HCT116 (cell line): ENCODE measurements at regions not wholly inside any gene's neighbourhood (a gene's known extent, or its start where the extent isn't known, plus 50 kb on each side); places are given as distances from the start of the nearest gene placed in this dataset.

ENCODE experiments used
- ATAC-seq: fragments of 200-7000 bp; cut with Tn5 transposase; 2 replicates; pipeline ENCODE4 v1.9.1; 2020; ENCODE audit warnings: mild to moderate bottlenecking, moderate library complexity
- BruUV-seq: library from RNA; stranded (reverse); fragments of 400-500 nt; replicated peaks from 2 replicates; lab custom pipeline; 2021; lab: Mats Ljungman, UMichigan
- CTCF ChIA-PET: fragments of 300-600 bp; sonication (Branson Sonifier 250); formaldehyde crosslinking; loops from one replicate; lab custom pipeline; 2021; ENCODE audit warnings: antibody characterized with exemption; lab: Charles Lee
- POLR2A ChIA-PET: fragments of 300-600, 350-600 bp; sonication (Branson Sonifier 250); formaldehyde crosslinking; loops from one replicate; lab custom pipeline; 2021; ENCODE audit warnings: antibody characterized with exemption; lab: Charles Lee
- RAD21 ChIA-PET, 2 experiments: fragments of 300-600 bp; sonication (Branson Sonifier 250); formaldehyde crosslinking; loops; one replicate each; lab custom pipeline; 2023; ENCODE audit warnings: low total read pairs in 2 of 2; ENCODE audit not compliant: uncharacterized antibody in 2 of 2, unreplicated experiment in 2 of 2, low non-redundant PET in 1 of 2; lab: Charles Lee
- DNase-seq: peaks from one replicate; pipeline ENCODE4 v3.0.0-alpha.2; 2010; ENCODE audit warnings: low read depth, low spot score
- H2AFZ ChIP-seq: fragments of 200-600 bp; shearing (Covaris generic), sonication (generic); 2 replicates; pipeline ENCODE4 v1.6.1; 2017; ENCODE audit warnings: low read depth, mixed run types, mixed read lengths, antibody characterized with exemption, low read length; ENCODE audit not compliant: poor library complexity, severe bottlenecking
- H3K27ac ChIP-seq: 2 replicates; pipeline ENCODE4 v1.5.1; 2012; ENCODE audit warnings: low read depth, low read length
- H3K27me3 ChIP-seq: fragments of 200-600 bp; sonication (generic); 2 replicates; pipeline ENCODE4 v1.6.1; 2016; ENCODE audit warnings: mixed run types, low read length, mixed read lengths; ENCODE audit not compliant: insufficient read depth
- H3K36me3 ChIP-seq, 2 experiments: fragments of 200-500 bp in 1 of 2; fragments of 200-600 bp in 1 of 2; sonication (Bioruptor generic) in 1 of 2; sonication (generic) in 1 of 2; 2 replicates each; pipeline versions ENCODE4 v1.5.1 to v1.6.1; 2014 to 2016; ENCODE audit warnings: low read length in 2 of 2, inconsistent platforms in 1 of 2, mixed read lengths in 1 of 2, mixed run types in 1 of 2; ENCODE audit not compliant: insufficient read depth in 2 of 2, control insufficient read depth in 1 of 2
- H3K4me1 ChIP-seq, 2 experiments: fragments of 200-600 bp in 1 of 2; sonication (generic) in 1 of 2; 2 replicates each; pipeline versions ENCODE4 v1.5.1 to v1.6.1; 2012 to 2017; ENCODE audit warnings: low read length in 2 of 2, inconsistent platforms in 1 of 2, mild to moderate bottlenecking in 1 of 2, mixed read lengths in 1 of 2, mixed run types in 1 of 2, moderate library complexity in 1 of 2; ENCODE audit not compliant: insufficient read depth in 2 of 2, control insufficient read depth in 1 of 2
- H3K4me2 ChIP-seq: fragments of 200-600 bp; sonication (generic); 2 replicates; pipeline ENCODE4 v1.6.1; 2017; ENCODE audit warnings: mixed run types, low read length, mixed read lengths
- H3K4me3 ChIP-seq, 2 experiments: fragments of 200-600 bp in 1 of 2; sonication (generic) in 1 of 2; replicated peaks in 1 of 2; 2 replicates each; pipeline ENCODE4 v1.5.1; 2011 to 2016; ENCODE audit warnings: low read length in 2 of 2, control low read depth in 1 of 2, low read depth in 1 of 2, mild to moderate bottlenecking in 1 of 2, mixed read lengths in 1 of 2, mixed run types in 1 of 2
- H3K79me2 ChIP-seq: fragments of 200-600 bp; sonication (generic); 2 replicates; pipeline ENCODE4 v1.6.1; 2017; ENCODE audit warnings: mild to moderate bottlenecking, mixed run types, low read length, moderate library complexity, mixed read lengths; ENCODE audit not compliant: insufficient read depth
- H3K9ac ChIP-seq: fragments of 200-600 bp; sonication (generic); 2 replicates; pipeline ENCODE4 v1.6.1; 2016; ENCODE audit warnings: low read length, mixed read lengths
- H3K9me2 ChIP-seq: fragments of 200-600 bp; sonication (generic), shearing (Covaris generic); 2 replicates; pipeline ENCODE4 v1.6.1; 2017; ENCODE audit warnings: mixed run types, mild to moderate bottlenecking, moderate library complexity; ENCODE audit not compliant: insufficient read depth
- H3K9me3 ChIP-seq, 2 experiments: fragments of 200-500 bp in 1 of 2; fragments of 200-600 bp in 1 of 2; sonication (Bioruptor generic) in 1 of 2; sonication (generic) in 1 of 2; 2 replicates each; pipeline ENCODE4 v1.6.1; 2014 to 2017; ENCODE audit warnings: low read length in 2 of 2, mixed read lengths in 2 of 2, inconsistent platforms in 1 of 2, low read depth in 1 of 2, mild to moderate bottlenecking in 1 of 2, mixed run types in 1 of 2, moderate library complexity in 1 of 2; ENCODE audit not compliant: control insufficient read depth in 1 of 2, insufficient read depth in 1 of 2
- H4K20me1 ChIP-seq: fragments of 200-600 bp; sonication (generic), shearing (Covaris generic); 2 replicates; pipeline ENCODE4 v1.6.1; 2017; ENCODE audit warnings: mixed run types, mild to moderate bottlenecking, moderate library complexity; ENCODE audit not compliant: insufficient read depth
- CBX3 ChIP-seq: IDR thresholded peaks from 2 replicates; pipeline ENCODE4 v1.6.1; 2012; ENCODE audit warnings: low read depth
- CEBPB ChIP-seq: IDR thresholded peaks from 2 replicates; pipeline ENCODE4 v1.6.1; 2012; ENCODE audit warnings: low read depth
- EGR1 ChIP-seq: IDR thresholded peaks from 2 replicates; pipeline ENCODE4 v1.6.1; 2012; ENCODE audit warnings: low read depth
- ELF1 ChIP-seq: IDR thresholded peaks from 2 replicates; pipeline ENCODE4 v1.6.1; 2012; ENCODE audit warnings: low read depth, borderline replicate concordance
- EZH2 ChIP-seq: fragments of 200-600 bp; sonication (generic); IDR thresholded peaks from 2 replicates; pipeline ENCODE4 v1.6.1; 2017; ENCODE audit warnings: antibody characterized with exemption, mixed run types
- EZH2phosphoT487 ChIP-seq: fragments of 200-600 bp; IDR thresholded peaks from 2 replicates; pipeline ENCODE4 v1.6.1; 2018; ENCODE audit warnings: antibody characterized with exemption, borderline replicate concordance
- JUND ChIP-seq: IDR thresholded peaks from 2 replicates; pipeline ENCODE4 v1.6.1; 2012
- POLR2AphosphoS5 ChIP-seq: IDR thresholded peaks from 2 replicates; pipeline ENCODE4 v1.6.1; 2011; ENCODE audit warnings: mild to moderate bottlenecking, low read depth, low read length, moderate library complexity
- RAD21 ChIP-seq: IDR thresholded peaks from 2 replicates; pipeline ENCODE4 v1.6.1; 2012; ENCODE audit warnings: low read depth, mild to moderate bottlenecking
- SIN3A ChIP-seq: IDR thresholded peaks from 2 replicates; pipeline ENCODE4 v1.6.1; 2012; ENCODE audit warnings: low read depth
- SP1 ChIP-seq: IDR thresholded peaks from 2 replicates; pipeline ENCODE4 v1.6.1; 2012; ENCODE audit warnings: low read depth
- SRF ChIP-seq: IDR thresholded peaks from 2 replicates; pipeline ENCODE4 v1.6.1; 2012; ENCODE audit warnings: low read depth
- TCF7L2 ChIP-seq: IDR thresholded peaks from 2 replicates; pipeline ENCODE4 v1.7.0; 2011; ENCODE audit warnings: borderline replicate concordance, inconsistent platforms; ENCODE audit not compliant: insufficient read depth, insufficient read length; ENCODE audit errors: extremely low read depth
- YY1 ChIP-seq: IDR thresholded peaks from 2 replicates; pipeline ENCODE4 v1.6.1; 2011; ENCODE audit warnings: low read length, low read depth, moderate library complexity, mild to moderate bottlenecking; ENCODE audit not compliant: insufficient replicate concordance; ENCODE audit errors: extremely low read depth
- ZNF274 ChIP-seq: fragments of 200-500 bp; sonication (Bioruptor generic); IDR thresholded peaks from 2 replicates; pipeline ENCODE4 v1.6.1; 2014; ENCODE audit warnings: mild to moderate bottlenecking, low read depth, low read length, inconsistent platforms
- intact Hi-C: fragments of 100-400 bp; cut with micrococcal nuclease; formaldehyde crosslinking; loops from 2 replicates; pipeline ENCODE4 v1.10.0; 2022
- TF ChIP-seq, protein P1 (sequence below): IDR thresholded peaks from 2 replicates; pipeline ENCODE4 v1.6.1; 2011; ENCODE audit warnings: mild to moderate bottlenecking, low read length, moderate library complexity; ENCODE audit not compliant: insufficient replicate concordance; ENCODE audit errors: extremely low read depth
- TF ChIP-seq, protein P2 (sequence below), 3 experiments: fragments of 200-600 bp in 1 of 3; sonication (generic) in 1 of 3; IDR thresholded peaks in 2 of 3; conservative IDR thresholded peaks in 1 of 3; 2 replicates each; pipeline ENCODE4 v1.5.1; 2012 to 2017; ENCODE audit warnings: low read depth in 2 of 3, low read length in 2 of 3, antibody characterized with exemption in 1 of 3, borderline replicate concordance in 1 of 3, control low read depth in 1 of 3, mild to moderate bottlenecking in 1 of 3, mixed read lengths in 1 of 3, mixed run types in 1 of 3, moderate library complexity in 1 of 3; ENCODE audit not compliant: insufficient read depth in 1 of 3
- TF ChIP-seq, protein P3 (sequence below): IDR thresholded peaks from 2 replicates; pipeline ENCODE4 v1.6.1; 2012
- TF ChIP-seq, protein P4 (sequence below): IDR thresholded peaks from 2 replicates; pipeline ENCODE4 v1.6.1; 2012

DNA sequence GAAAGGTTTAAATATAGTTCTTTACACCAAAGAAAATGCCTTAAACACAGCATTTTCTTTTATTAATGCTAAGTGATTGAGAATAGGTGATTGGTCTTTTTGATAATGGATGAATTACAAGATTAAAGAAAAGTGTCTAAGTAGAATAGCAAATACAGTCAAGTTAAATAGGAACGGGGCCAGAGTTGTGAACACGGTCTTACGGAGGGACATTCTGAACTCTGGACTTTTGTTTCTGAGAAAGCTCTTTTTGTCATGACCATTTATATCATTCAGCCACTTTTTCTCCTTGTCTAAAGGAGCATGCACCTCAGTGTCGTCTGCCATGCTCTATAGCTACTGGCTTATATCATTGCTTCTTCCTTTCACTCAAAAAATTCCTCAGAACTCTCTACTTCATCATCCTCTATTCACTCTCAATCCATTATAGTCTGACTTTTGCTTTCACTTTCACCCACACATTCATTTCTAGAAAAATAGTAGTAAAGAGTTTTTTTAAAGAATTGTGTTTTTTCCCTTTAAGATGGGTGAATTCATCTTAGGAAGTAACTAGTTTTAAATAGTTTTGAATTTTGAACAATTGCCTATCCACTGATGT is 263.0 kb upstream of the FBXL7 start:
- Histone ChIP-seq H4K20me1 (no peaks in the 10 kb centered on the region), H3K9me3 (peaks cover 8 to 15% of the 10 kb centered on the region in 2 experiments; a peak in 2 of 4 replicates), H3K79me2 (no peaks in the 10 kb centered on the region), H3K9me2 (no peaks in the 10 kb centered on the region), H3K27ac (no peak overlapping the region), H3K9ac (no peak overlapping the region), H3K4me3 (no peak overlapping the region), H3K4me1 (no peaks in the 10 kb centered on the region), H2AFZ (no peak overlapping the region), H3K27me3 (no peaks in the 10 kb centered on the region), H3K4me2 (no peak overlapping the region), H3K36me3 (no peaks in the 10 kb centered on the region)
- DNase-seq (no peak), ATAC-seq (no peak)
- intact Hi-C loops: no loop called here
- CTCF ChIA-PET: no interaction called here
- POLR2A ChIA-PET: no interaction called here
- RAD21 ChIA-PET: no interaction called here
- no TSS peak for BruUV-seq
- TF ChIP-seq ZNF274: no peak
- no peak for TF ChIP-seq ELF1
- no peak for TF ChIP-seq SP1
- no peak for TF ChIP-seq CBX3
- TF ChIP-seq, protein P1, sequence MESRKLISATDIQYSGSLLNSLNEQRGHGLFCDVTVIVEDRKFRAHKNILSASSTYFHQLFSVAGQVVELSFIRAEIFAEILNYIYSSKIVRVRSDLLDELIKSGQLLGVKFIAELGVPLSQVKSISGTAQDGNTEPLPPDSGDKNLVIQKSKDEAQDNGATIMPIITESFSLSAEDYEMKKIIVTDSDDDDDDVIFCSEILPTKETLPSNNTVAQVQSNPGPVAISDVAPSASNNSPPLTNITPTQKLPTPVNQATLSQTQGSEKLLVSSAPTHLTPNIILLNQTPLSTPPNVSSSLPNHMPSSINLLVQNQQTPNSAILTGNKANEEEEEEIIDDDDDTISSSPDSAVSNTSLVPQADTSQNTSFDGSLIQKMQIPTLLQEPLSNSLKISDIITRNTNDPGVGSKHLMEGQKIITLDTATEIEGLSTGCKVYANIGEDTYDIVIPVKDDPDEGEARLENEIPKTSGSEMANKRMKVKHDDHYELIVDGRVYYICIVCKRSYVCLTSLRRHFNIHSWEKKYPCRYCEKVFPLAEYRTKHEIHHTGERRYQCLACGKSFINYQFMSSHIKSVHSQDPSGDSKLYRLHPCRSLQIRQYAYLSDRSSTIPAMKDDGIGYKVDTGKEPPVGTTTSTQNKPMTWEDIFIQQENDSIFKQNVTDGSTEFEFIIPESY: no peak
- TF ChIP-seq, protein P2, sequence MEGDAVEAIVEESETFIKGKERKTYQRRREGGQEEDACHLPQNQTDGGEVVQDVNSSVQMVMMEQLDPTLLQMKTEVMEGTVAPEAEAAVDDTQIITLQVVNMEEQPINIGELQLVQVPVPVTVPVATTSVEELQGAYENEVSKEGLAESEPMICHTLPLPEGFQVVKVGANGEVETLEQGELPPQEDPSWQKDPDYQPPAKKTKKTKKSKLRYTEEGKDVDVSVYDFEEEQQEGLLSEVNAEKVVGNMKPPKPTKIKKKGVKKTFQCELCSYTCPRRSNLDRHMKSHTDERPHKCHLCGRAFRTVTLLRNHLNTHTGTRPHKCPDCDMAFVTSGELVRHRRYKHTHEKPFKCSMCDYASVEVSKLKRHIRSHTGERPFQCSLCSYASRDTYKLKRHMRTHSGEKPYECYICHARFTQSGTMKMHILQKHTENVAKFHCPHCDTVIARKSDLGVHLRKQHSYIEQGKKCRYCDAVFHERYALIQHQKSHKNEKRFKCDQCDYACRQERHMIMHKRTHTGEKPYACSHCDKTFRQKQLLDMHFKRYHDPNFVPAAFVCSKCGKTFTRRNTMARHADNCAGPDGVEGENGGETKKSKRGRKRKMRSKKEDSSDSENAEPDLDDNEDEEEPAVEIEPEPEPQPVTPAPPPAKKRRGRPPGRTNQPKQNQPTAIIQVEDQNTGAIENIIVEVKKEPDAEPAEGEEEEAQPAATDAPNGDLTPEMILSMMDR (IDR thresholded peaks at IDR 0.05 in 2 of 3, conservative IDR thresholded peaks at IDR 0.05 in 1 of 3; ENCODE audit: borderline replicate concordance in 1 of 3, insufficient read depth in 1 of 3, low read depth in 2 of 3, low read length in 2 of 3): no peak
- no peak for TF ChIP-seq RAD21
- TF ChIP-seq POLR2AphosphoS5: no peak
- no peak for TF ChIP-seq SIN3A
- TF ChIP-seq, protein P3, sequence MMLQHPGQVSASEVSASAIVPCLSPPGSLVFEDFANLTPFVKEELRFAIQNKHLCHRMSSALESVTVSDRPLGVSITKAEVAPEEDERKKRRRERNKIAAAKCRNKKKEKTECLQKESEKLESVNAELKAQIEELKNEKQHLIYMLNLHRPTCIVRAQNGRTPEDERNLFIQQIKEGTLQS: no peak
- no peak for TF ChIP-seq CEBPB
- TF ChIP-seq, protein P4, sequence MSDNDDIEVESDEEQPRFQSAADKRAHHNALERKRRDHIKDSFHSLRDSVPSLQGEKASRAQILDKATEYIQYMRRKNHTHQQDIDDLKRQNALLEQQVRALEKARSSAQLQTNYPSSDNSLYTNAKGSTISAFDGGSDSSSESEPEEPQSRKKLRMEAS: no peak
- no peak for TF ChIP-seq YY1
- TF ChIP-seq EGR1: no peak
- TF ChIP-seq JUND: no peak
- no peak for TF ChIP-seq SRF
- no peak for TF ChIP-seq TCF7L2
- no peak for TF ChIP-seq EZH2phosphoT487
- TF ChIP-seq EZH2: no peak
